CD4-positive, alpha-beta T cell (primary cell): ENCODE measurements at regions not wholly inside any gene's neighbourhood (a gene's known extent, or its start where the extent isn't known, plus 50 kb on each side); places are given as distances from the start of the nearest gene placed in this dataset.

Source experiments
- ATAC-seq: fragments of 200-7000 bp; cut with Tn5 transposase; one replicate; pipeline ENCODE4 v1.10.0; 2022; ENCODE audit warnings: mild to moderate bottlenecking; ENCODE audit not compliant: poor library complexity
- CTCF ChIA-PET: fragments of 350-600 bp; sonication (Branson Sonifier 250); formaldehyde crosslinking; loops from one replicate; lab custom pipeline; 2021; ENCODE audit warnings: antibody characterized with exemption, inconsistent platforms; lab: Charles Lee
- POLR2A ChIA-PET: fragments of 350-600 bp; sonication (Branson Sonifier 250); formaldehyde crosslinking; loops from one replicate; lab custom pipeline; 2021; ENCODE audit warnings: antibody characterized with exemption, inconsistent platforms; lab: Charles Lee
- DNase-seq, 14 experiments: peaks; one replicate each; pipeline ENCODE4 v3.0.0-alpha.2; 2013 to 2020; ENCODE audit warnings: mixed read lengths in 2 of 14
- H3K27ac ChIP-seq, 2 donors: one replicate each; pipeline versions ENCODE4 v1.5.1 to v1.7.0; 2013; ENCODE audit warnings: low read length in 2 of 2, low read depth in 1 of 2, mild to moderate bottlenecking in 1 of 2
- H3K27me3 ChIP-seq, 2 experiments: 1 replicate in 1 of 2; 2 replicates in 1 of 2; pipeline versions ENCODE4 v1.6.1 to v1.7.0; 2013; ENCODE audit warnings: low read length in 2 of 2, control low read depth in 1 of 2, mild to moderate bottlenecking in 1 of 2, moderate library complexity in 1 of 2; ENCODE audit not compliant: insufficient read depth in 2 of 2, control insufficient read depth in 1 of 2
- H3K36me3 ChIP-seq: one replicate; pipeline ENCODE4 v1.6.1; 2013; ENCODE audit warnings: low read length, control low read depth; ENCODE audit not compliant: insufficient read depth
- H3K4me1 ChIP-seq: one replicate; pipeline ENCODE4 v1.6.1; 2013; ENCODE audit warnings: low read length, control low read depth; ENCODE audit not compliant: insufficient read depth
- H3K4me3 ChIP-seq: one replicate; pipeline ENCODE4 v1.5.1; 2013; ENCODE audit warnings: mild to moderate bottlenecking, low read length, moderate library complexity
- H3K9me3 ChIP-seq, 2 experiments: 1 replicate in 1 of 2; 2 replicates in 1 of 2; pipeline versions ENCODE4 v1.6.1 to v1.7.0; 2013; ENCODE audit warnings: low read length in 2 of 2, mild to moderate bottlenecking in 2 of 2, control low read depth in 1 of 2, moderate library complexity in 1 of 2; ENCODE audit not compliant: control insufficient read depth in 1 of 2, insufficient read depth in 1 of 2
- H3K27ac Mint-ChIP-seq: one replicate; pipeline ENCODE4 v1.8.0; 2020; ENCODE audit warnings: mixed read lengths
- H3K27me3 Mint-ChIP-seq: one replicate; pipeline ENCODE4 v1.8.0; 2021; ENCODE audit warnings: mixed read lengths
- H3K36me3 Mint-ChIP-seq: one replicate; pipeline ENCODE4 v1.8.0; 2021; ENCODE audit warnings: low read depth, mixed read lengths
- H3K4me1 Mint-ChIP-seq: one replicate; pipeline ENCODE4 v1.8.0; 2021; ENCODE audit warnings: low read depth, mixed read lengths
- H3K4me3 Mint-ChIP-seq: one replicate; pipeline ENCODE4 v1.8.0; 2020; ENCODE audit warnings: mild to moderate bottlenecking, mixed read lengths
- H3K9me3 Mint-ChIP-seq: one replicate; pipeline ENCODE4 v1.8.0; 2020; ENCODE audit warnings: mixed read lengths
- intact Hi-C, 2 experiments: fragments of 100-400 bp; cut with DNase I in 1 of 2; cut with micrococcal nuclease in 1 of 2; formaldehyde crosslinking; loops; one replicate each; pipeline versions ENCODE4 v1.15.1 to v1.9.0; 2023 to 2025; cut with DNase I, micrococcal nuclease
- TF ChIP-seq, protein P1 (sequence below): fragments of 200-600 bp; IDR thresholded peaks from one replicate; pipeline ENCODE4 v1.8.0; 2022; ENCODE audit warnings: antibody characterized with exemption, mild to moderate bottlenecking

DNA sequence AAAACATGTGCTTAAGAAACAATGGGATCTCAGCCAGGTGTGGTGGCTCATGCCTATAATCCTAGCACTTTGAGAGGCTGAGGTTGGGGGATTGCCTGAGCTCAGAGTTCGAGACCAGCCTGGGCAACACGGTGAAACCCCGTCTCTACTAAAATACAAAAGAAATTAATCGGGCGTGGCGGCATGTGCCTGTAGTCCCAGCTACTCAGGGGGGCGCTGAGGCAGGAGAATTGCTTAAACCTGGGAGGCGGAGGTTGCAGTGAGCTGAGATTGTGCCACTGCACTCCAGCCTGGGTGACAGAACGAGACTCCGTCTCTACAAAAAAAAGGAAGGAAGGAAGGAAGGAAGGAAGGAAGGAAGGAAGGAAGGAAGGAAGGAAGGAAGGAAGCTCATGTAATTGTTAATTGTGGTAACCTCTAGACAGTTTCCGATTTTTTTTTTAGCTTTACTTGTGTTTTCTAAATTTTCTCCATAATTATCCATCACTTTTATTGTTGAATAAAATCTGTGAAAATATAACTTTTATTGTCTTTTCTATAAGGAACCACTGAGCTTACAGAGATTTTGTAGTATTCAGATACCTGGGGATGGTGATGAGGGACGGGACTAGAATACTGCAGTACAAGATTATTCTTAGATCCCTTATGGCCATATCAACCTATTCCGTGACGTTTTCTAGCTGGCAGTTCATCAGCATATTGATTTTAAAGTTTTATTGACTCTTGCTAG, 506.9 kb downstream of the NR2F2 start:
- no peaks in the 10 kb centered on the region for H3K36me3 ChIP-seq
- no peak overlapping the region for H3K4me3 Mint-ChIP-seq
- POLR2A ChIA-PET = no interaction called here
- no peaks in the 10 kb centered on the region for H3K36me3 Mint-ChIP-seq
- H3K27me3 ChIP-seq = no peaks in the 10 kb centered on the region
- H3K27ac Mint-ChIP-seq = no peak overlapping the region
- H3K4me1 Mint-ChIP-seq = no peaks in the 10 kb centered on the region
- no peak for ATAC-seq
- CTCF ChIA-PET = no interaction called here
- H3K27me3 Mint-ChIP-seq = no peaks in the 10 kb centered on the region
- TF ChIP-seq, protein P1, sequence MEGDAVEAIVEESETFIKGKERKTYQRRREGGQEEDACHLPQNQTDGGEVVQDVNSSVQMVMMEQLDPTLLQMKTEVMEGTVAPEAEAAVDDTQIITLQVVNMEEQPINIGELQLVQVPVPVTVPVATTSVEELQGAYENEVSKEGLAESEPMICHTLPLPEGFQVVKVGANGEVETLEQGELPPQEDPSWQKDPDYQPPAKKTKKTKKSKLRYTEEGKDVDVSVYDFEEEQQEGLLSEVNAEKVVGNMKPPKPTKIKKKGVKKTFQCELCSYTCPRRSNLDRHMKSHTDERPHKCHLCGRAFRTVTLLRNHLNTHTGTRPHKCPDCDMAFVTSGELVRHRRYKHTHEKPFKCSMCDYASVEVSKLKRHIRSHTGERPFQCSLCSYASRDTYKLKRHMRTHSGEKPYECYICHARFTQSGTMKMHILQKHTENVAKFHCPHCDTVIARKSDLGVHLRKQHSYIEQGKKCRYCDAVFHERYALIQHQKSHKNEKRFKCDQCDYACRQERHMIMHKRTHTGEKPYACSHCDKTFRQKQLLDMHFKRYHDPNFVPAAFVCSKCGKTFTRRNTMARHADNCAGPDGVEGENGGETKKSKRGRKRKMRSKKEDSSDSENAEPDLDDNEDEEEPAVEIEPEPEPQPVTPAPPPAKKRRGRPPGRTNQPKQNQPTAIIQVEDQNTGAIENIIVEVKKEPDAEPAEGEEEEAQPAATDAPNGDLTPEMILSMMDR = no peak
- no peak overlapping the region for H3K4me3 ChIP-seq
- H3K9me3 Mint-ChIP-seq = peaks cover 8% of the 10 kb centered on the region
- peaks cover 0 to 7% of the 10 kb centered on the region in 2 experiments for H3K9me3 ChIP-seq
- intact Hi-C loops = no loop called here
- H3K4me1 ChIP-seq = no peaks in the 10 kb centered on the region
- no peak overlapping the region for H3K27ac ChIP-seq
- no peak for DNase-seq

DNA sequence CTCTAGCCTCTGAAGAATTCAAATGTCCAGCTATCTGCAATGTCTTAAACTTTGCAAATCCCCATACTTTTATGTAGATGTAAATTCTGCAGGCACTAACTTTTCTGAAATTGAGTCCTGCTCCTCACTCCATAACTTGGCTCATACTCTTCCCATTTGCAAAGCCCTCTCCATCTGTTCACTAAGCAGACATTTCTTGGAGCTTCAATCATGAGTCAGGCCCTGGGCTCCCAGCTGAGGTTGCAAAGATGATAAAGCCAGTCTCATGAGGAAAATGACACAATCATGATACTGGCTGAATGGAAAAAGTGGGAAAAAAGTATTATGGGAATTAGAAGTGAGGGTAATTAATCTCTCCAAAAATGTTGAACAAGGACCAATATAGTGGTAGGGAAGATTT, 507.6 kb downstream of the NR2F2 start:
- Mint-ChIP-seq H3K36me3 (no peaks in the 10 kb centered on the region), H3K4me1 (no peaks in the 10 kb centered on the region), H3K9me3 (peaks cover 8% of the 10 kb centered on the region), H3K4me3 (no peak overlapping the region), H3K27ac (no peak overlapping the region), H3K27me3 (no peaks in the 10 kb centered on the region)
- POLR2A ChIA-PET = no interaction called here
- TF ChIP-seq, protein P1 = no peak
- peaks cover 0 to 7% of the 10 kb centered on the region in 2 experiments for H3K9me3 ChIP-seq
- H3K4me3 ChIP-seq = no peak overlapping the region
- H3K36me3 ChIP-seq = no peaks in the 10 kb centered on the region
- CTCF ChIA-PET = no interaction called here
- DNase-seq (no peak), ATAC-seq (no peak)
- no peaks in the 10 kb centered on the region for H3K4me1 ChIP-seq
- no peak overlapping the region for H3K27ac ChIP-seq
- intact Hi-C loops = no loop called here
- no peaks in the 10 kb centered on the region for H3K27me3 ChIP-seq

DNA sequence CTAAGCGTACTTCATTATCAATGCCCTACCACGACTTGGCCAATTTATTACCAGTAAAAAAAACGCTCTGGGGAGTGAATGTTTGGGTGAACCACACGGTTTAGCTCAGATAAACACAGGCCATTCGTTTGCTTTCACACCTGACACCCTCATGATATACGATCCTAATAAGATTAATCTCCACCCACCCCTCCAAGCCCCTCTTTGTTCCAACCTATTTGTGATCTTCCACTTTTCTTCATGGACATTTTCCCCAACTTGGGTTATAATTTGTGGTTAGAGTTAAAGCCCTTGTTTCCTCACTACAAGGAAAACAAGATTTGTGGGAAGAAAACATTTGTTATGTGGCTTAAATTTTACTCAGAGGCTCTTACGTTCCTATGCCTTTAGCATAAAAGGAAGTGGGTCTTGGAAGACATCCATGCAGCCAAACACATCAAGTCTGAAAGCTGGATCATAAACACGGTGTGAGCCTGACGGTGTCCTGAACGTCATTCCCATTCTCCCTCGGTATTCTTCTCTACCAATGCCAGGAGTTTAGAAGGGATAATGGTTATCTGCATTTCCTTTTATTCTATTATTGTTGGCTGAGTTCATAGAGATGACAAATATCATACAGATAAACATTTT, 518.9 kb downstream of the NR2F2 start:
- H3K36me3 ChIP-seq = no peaks in the 10 kb centered on the region
- POLR2A ChIA-PET = no interaction called here
- Mint-ChIP-seq H3K4me1 (no peaks in the 10 kb centered on the region), H3K4me3 (no peak overlapping the region), H3K9me3 (peaks cover 6% of the 10 kb centered on the region), H3K27ac (no peak overlapping the region), H3K36me3 (no peaks in the 10 kb centered on the region), H3K27me3 (no peaks in the 10 kb centered on the region)
- no peak overlapping the region for H3K4me3 ChIP-seq
- DNase-seq (no peak), ATAC-seq (no peak)
- CTCF ChIA-PET = no interaction called here
- TF ChIP-seq, protein P1 = no peak
- intact Hi-C loops = no loop called here
- no peaks in the 10 kb centered on the region for H3K4me1 ChIP-seq
- no peaks in the 10 kb centered on the region for H3K27me3 ChIP-seq
- H3K27ac ChIP-seq = no peak overlapping the region
- peaks cover 0 to 10% of the 10 kb centered on the region in 2 experiments for H3K9me3 ChIP-seq
